GM20000 (cell line): ENCODE measurements at regions not wholly inside any gene's neighbourhood (a gene's known extent, or its start where the extent isn't known, plus 50 kb on each side); places are given as distances from the start of the nearest gene placed in this dataset.
"Not testable (repeated sequence)": the region's sequence is repeated elsewhere in the genome, so short reads cannot be mapped to it uniquely, and the experiment has no call there.

Source experiments
- DNase-seq: peaks from one replicate; pipeline ENCODE4 v3.0.0; 2012; ENCODE audit warnings: low spot score
- TF ChIP-seq, protein P1 (sequence below): IDR thresholded peaks from 2 replicates; pipeline ENCODE4 v1.5.1; 2012; ENCODE audit warnings: mild to moderate bottlenecking, control low read depth; ENCODE audit errors: extremely low read depth, missing control alignments

DNA sequence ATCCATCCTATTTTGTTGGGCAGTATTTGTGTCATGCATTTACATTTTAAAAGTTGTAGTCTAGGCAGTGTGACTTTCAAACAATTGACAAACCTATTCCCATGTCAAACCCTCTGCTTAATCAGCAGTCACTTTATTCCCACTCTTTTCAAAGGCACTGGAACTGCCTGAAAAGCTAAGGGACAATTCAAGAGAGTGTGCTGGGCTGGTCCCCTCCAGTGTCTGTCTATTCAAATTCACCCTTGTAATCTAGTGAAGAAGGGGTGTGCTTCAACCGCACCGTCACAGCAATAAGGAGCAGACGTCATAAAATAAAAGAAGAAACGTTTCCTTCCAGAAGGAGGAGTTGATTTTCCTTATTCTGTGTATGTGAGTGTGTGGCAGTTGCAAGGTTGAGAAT is 197.0 kb upstream of the MAD2L1 start:
- no peak for DNase-seq
- TF ChIP-seq, protein P1, sequence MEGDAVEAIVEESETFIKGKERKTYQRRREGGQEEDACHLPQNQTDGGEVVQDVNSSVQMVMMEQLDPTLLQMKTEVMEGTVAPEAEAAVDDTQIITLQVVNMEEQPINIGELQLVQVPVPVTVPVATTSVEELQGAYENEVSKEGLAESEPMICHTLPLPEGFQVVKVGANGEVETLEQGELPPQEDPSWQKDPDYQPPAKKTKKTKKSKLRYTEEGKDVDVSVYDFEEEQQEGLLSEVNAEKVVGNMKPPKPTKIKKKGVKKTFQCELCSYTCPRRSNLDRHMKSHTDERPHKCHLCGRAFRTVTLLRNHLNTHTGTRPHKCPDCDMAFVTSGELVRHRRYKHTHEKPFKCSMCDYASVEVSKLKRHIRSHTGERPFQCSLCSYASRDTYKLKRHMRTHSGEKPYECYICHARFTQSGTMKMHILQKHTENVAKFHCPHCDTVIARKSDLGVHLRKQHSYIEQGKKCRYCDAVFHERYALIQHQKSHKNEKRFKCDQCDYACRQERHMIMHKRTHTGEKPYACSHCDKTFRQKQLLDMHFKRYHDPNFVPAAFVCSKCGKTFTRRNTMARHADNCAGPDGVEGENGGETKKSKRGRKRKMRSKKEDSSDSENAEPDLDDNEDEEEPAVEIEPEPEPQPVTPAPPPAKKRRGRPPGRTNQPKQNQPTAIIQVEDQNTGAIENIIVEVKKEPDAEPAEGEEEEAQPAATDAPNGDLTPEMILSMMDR, result no peak

DNA sequence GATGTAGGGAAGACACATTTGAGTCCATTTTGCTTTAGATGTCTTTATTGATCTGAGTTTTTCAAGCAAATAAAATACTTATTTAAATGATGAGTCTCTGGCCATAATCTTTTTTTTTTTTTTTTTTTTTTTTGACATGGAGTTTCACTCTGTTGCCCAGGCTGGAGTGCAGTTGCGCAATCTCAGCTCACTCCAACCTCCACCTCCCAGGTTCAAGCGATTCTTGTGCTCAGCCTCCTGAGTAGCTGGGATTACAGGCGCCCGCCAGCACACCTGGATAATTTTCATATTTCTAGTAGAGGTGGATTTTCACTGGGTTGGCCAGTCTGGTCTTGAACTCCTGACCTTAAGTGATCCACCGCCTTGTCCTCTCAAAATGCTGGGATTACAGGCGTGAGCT is 194.5 kb upstream of the MAD2L1 start:
- DNase-seq, result no peak
- TF ChIP-seq, protein P1, result no peak

DNA sequence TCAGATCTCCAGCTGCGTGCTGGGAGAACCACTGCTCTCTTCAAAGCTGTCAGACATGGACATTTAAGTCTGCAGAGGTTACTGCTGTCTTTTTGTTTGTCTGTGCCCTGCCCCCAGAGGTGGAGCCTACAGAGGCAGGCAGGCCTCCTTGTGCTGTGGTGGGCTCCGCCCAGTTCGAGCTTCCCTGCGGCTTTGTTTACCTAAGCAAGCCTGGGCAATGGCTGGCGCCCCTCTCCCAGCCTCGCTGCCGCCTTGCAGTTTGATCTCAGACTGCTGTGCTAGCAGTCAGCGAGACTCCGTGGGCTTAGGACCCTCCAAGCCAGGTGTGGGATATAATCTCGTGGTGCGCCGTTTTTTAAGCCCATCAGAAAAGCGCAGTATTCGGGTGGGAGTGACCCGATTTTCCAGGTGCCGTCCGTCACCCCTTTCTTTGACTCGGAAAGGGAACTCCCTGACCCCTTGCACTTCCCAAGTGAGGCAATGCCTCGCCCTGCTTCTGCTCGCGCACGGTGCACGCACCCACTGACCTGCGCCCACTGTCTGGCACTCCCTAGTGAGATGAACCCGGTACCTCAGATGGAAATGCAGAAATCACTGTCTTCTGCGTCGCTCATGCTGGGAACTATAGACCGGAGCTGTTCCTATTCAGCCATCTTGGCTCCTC is 189.6 kb upstream of the MAD2L1 start:
- not testable (repeated sequence) for DNase-seq

DNA sequence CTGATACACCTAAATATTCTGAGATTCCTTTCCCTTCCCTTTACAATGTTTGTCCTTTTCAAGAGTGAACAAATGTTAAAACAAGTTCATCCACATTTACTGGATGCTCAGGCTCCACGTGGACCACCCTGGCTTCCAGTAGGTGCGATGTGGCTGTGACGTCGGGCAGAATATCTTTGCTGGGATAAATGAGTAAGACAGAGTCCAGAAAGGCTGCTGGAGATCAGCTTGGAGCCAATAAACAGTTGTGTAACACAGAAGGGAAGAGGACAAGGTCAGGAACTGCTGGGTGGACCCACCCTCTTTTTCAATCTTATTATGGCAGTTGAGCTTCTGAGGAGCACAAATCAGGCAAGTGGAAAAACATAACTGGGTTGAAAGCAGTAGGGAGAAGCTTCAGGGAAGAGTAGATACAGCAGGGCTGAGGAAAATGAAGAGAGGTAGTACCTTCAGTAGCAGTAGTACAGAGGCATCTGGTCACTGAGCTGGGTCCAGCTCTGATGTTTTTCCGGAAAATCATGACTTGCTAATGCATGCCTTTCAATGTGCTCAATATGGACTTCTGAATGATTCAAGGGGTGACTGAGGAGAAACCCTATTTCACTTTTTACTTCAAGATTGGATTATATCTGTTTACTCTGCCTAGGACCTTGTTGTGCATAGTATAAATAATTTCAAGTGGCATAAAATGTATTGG is 171.8 kb upstream of the MAD2L1 start:
- TF ChIP-seq, protein P1, result no peak
- no peak for DNase-seq

DNA sequence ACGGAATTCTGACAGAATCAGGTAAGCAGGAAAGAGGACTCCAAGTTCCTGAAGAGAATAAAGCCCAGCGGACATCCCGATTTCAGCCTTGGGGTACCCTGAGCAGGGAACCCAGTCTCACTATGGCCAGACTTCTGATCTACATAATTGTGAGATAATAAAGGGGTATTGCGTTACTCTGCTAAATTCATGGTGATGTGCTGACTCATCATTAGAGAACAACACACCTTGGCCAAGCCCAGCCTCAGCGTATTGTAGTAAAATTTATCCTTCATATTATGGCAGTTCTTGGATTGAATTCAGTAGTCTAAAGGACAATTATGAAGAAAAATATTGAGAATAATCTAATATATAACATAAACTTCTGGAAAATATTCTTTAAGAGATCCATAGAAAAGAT is 170.2 kb upstream of the MAD2L1 start:
- no peak for DNase-seq
- TF ChIP-seq, protein P1, result no peak

DNA sequence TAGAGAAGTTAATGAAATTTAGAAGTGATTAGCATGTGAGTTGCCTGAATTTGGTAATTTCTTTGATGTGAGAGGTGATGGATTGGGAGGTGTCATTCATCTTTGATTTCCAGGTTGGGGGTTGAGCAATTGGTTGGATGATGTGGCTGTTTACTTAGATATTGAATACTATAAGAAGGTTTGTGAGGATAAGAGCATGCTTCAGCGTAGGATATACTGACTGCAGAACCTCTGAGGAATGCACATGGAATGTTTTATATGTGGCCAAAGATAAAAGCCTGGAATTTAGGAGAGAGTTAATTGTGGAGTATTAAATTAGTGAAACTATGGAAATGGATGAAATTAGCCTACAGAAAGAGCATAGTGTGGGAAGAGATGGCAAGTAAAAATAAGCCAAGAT is 165.4 kb upstream of the MAD2L1 start:
- no peak for DNase-seq
- TF ChIP-seq, protein P1, result no peak

DNA sequence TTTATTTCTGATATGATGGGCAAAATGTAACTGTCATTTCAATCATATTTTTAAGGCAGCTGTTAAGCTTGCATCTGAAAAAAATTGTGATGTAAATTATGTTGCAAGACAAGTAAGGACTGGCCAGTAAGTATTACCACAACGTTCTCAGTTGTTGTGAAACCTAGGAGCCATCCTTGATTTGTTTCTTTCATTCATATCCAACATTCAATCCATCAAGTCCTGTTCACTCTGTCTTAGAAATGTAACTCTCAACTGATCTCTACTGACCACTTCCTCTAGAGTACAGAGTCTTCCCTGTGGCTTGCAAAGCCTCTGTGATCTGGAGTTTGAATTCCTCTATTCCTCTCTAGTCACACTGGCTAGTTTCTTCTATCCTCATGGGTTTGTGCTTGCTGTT is 161.4 kb upstream of the MAD2L1 start:
- TF ChIP-seq, protein P1, result no peak
- DNase-seq, result no peak

DNA sequence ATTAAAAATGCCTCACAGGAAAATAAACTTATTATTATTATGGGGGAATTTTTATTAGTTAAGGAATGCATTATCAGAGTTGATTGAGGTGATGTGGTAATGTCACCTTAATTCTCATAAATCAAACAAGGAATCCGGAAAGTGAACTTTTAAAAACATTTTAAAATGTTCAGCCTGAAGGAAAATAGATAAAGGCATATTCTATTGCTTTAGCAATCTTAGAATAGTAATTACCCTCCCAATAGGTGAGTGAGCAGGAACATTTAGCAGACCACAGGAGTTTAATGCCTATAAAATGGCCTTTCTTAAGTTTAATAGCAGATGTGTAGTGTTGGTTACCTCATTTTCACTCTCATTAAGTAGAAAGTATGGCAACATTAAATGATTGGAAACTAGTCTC is 160.9 kb upstream of the MAD2L1 start:
- TF ChIP-seq, protein P1, result no peak
- DNase-seq, result no peak
